SHP77 treated with DMSO at 0.1 percent for 48 hours (cell line): ENCODE measurements at regions not wholly inside any gene's neighbourhood (a gene's known extent, or its start where the extent isn't known, plus 50 kb on each side); places are given as distances from the start of the nearest gene placed in this dataset.
"Not testable (repeated sequence)": the region's sequence is repeated elsewhere in the genome, so short reads cannot be mapped to it uniquely, and the experiment has no call there.

Experiments
- DNase-seq: peaks from one replicate; lab custom pipeline; 2025; lab: John Stamatoyannopoulos, UW

DNA sequence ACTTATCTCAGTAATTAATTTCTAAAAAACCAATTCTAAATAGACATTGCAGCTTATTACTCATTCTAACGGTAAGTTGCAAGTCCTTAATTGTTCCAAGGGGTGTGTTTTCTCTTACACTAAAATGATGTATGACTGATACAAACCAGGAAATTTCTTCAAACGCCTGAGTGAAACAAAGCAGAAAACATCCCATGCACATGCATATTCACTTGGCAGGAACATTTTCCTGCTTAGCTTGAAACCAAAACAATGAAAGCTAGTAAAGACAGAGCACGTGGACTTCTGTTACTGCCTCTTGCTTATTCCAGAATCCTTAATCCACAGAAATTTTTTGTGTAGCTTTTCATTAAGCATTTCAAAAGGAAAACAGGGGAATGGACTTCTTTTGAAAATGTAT, 187.7 kb downstream of the MTERF1 start:
- DNase-seq = no peak

DNA sequence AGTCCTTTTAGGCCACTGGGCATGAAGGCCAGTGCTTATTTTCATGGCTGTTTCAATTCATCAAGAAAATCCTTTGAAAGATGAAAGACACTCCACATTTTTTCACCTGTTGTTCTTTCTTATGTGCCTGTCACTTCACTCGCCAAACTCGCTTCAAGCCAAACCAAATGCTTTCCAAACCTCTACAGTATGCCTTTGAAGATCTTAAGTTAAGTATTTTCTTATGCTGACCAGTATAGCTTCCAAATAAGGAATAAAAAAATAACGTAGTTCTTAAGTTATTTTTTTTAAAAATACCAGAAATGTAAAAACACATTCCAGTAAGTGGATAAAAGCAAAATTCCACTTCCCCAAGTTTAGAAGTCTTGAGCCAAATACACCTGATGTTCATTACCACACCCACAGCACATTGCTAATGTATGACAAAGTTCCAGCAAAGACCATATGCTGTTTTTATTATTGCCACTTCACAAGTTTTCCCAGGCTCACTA, 186.1 kb downstream of the MTERF1 start:
- DNase-seq = no peak

DNA sequence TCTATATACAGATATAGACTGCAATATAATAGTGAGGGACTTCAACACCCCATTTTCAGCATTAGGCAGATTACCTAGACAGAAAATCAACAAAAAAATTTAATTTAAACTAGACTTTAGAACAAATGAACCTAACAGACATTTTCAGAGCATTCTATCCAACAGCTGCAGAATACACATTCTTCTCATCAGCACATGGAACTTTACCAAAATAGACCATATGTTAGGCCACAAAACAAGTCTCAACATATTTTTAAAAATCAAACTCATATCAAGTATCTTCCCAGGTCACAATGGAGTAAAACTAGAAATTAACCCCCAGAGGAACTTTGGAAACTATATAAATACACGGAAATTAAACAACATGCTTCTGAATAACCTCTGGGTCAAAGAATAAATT, 169.6 kb downstream of the MTERF1 start:
- DNase-seq = no peak

DNA sequence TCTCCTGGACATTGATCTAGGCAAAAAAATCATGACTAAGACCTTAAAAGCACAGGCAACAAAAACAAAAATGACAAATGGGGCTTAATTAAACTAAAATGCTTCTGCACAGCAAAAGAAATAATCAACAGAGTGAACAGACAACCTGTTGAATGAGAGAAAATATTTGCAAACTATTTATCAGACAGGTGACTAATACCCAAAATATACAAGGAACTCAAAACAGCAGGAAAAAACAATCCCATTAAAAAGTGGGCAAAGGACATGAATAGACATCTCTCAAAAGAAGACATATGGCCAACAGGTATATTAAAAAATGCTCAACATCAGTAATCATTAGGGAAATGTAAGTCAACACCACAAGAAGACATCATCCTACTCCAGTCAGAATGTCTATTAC, 166.8 kb downstream of the MTERF1 start:
- DNase-seq = no peak

DNA sequence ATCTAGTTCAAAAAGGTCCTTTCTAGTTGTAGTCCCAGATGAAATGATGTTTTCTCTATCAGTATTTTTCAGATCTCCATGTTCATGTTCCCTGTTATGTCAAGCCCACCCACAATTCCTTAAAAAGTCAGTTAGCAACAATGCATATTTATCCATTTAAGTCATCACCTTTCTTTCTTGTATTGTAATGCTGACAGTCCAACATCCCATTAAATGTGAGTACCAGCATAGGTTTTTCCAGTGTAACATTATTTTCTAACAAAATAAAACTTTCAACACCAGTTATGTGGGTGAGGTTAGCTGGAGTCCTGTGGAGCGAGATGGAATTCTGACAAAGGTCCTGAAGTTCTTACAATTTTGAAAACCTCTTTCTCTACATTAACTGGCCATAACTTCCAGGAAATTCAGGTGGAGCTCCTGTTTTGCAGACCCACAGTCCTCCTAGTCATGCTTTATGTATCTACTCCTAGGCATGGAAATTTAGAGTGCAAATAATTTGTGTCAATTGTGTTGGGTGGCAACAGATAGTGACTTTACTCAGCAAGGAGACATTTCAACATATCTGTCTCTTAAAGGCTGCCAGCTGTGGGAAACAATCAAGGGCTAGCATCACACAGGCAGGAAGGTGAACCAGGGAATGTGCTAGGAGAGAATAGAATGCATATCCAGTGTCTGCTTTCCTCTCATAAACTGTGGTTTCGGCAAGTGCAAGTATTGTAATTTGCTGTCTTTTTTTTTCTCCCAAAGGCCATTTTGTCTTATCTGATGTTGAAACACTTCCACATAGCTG, 162.6 kb downstream of the MTERF1 start:
- DNase-seq = no peak

DNA sequence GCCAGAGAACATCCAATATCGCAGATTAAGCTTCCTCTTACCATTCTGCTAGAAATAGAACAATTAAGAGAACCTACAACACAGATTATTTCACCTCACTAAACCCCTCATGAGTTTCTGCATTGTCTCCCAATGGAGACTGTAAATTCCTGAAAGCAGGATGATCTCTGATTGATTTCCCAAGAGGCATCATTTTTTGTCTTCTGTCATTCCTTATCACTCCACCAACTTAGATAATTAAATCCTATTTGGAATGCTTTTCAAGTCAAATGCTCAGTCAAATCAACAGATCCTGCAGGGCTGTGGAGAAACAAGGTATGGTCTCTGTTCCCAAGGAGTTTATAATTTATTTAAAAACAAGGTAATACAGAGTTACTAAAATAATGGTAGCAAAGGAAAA, 161.5 kb downstream of the MTERF1 start:
- no peak for DNase-seq

DNA sequence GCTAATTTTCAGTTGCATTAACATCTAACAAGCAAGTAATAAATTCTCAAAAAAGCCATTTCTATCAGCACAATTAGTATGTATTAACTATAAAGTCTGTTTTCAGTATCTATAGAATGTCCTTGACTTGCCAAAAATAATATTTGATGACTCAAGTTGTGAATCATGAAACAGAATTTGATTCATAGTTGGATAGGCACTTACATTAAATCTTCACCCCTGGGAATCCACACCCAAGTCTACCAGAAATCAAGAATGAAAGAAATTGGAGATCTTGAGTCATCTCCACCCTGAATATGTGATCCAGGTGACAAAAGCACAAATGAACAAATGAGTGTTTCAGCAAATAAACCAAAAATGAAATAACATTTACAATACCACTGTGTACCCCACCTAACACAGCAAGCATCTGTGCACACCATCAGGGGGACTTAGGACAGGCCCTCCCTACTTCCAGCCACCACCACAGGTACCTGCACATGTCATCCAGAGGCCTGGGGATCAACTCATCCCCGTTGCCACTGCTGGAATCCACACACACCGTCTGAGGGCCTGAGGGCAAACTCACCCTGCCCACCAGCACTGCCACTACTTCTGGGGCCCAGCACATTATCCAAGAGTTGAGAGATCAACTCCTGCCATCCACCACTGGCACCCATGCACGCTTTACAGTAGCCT, 160.1 kb downstream of the MTERF1 start:
- no peak for DNase-seq

DNA sequence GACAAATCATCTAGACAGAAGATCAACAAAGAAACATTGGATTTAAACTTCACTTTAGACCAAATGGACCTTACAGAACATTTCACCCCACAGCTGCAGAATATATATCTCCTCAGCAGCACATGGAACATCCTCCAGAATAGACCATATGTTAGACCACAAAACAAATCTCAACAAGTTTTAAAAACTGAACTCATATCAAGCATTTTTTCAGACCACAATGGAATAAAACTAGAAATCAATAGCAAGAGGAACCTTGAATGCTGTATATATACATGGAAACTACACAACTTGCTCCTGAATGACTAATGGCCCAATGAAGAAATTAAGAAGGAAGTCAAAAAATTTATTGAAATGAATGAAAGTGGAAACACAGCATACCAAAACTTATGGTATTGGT, 157.7 kb downstream of the MTERF1 start:
- DNase-seq = no peak

DNA sequence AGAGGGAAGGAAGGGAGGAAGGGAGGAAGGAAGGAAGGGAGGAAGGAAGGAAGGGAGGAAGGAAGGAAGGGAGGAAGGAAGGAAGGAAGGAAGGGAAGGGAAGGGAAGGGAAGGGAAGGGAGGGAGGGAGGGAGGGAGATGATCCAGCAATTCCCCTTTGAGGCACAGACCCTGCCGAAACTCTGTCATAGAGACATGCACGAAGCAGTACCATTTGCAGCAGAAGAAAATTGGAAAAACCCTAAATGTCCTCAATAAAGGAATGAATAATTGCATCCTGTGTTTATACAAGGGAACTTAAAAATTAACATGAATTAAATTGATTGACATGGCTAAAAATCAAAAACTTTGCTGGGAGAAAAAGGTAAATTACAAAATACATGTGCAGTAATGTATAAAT, 151.5 kb downstream of the MTERF1 start:
- not testable (repeated sequence) for DNase-seq

DNA sequence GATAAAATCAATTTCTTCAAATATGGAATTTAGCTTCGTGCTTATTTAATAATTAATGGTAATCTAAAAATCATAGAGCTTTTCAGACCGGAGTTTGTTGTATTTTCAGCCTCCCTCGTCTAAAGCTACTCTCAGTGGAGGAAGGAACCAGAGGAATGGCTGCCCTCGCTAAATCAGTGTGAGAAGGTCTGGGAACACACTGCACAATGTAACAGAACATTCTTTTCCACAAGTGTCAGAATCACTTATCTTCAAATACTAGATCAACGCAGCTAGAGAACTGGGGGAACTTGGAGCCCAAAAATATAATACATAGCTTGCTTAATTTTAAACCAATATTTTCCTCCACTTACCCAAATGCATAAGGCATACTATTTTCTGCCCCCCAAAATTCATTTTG, 148.5 kb downstream of the MTERF1 start:
- DNase-seq = no peak

DNA sequence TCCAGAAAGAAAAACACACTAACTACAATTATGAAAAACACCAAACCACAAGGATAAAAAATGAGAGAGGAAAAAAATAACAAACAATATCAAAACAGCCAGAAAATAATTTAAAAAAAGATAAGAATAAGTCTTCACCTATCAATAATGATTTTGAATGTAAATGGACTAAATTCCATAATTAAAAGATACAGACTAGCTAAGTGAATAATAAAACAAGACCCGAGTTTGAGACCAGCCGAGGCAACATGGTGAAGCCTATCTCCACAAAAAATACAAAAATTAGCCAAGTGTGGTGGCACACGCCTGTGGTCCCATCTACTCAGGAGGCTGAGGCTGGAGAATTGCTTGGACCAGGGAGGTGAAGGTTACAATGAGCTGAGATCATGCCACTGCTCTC, 131.1 kb downstream of the MTERF1 start:
- DNase-seq = no peak

DNA sequence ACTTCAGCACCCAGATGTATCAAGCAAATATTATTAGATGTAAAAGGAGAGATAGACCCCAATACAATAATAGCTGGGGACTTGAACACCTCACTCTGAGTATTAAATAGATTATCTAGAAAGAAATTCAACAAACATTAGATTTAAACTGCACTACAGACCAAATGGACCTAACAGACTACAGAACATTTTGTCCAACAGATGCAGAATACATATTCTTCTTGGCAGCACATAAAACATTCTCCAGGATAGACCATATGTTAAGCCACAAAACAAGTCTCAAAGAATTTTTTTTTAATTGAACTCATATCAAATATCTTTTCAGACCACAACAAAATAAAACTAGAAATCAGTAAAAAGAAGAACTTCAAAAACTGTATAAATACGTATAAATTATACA, 130.4 kb downstream of the MTERF1 start:
- DNase-seq = no peak

DNA sequence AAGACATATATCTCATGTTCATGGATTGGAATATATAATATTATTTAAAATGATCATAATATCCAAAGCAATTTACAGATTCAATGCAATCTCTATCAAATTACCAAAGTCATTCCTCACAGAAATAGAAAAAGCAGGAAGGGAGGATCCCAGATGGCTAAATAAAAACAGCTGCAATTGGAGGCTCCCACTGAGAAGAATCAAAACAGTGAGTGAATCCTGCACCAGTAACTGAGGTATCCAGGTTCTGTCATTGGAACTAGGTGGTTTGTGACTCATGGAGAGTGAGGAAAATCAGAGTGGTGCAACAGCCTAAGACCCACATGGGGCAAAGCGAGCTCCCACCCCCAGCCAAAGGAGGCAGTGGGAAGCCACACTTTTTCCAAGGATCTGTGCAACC, 128.4 kb downstream of the MTERF1 start:
- DNase-seq = no peak

DNA sequence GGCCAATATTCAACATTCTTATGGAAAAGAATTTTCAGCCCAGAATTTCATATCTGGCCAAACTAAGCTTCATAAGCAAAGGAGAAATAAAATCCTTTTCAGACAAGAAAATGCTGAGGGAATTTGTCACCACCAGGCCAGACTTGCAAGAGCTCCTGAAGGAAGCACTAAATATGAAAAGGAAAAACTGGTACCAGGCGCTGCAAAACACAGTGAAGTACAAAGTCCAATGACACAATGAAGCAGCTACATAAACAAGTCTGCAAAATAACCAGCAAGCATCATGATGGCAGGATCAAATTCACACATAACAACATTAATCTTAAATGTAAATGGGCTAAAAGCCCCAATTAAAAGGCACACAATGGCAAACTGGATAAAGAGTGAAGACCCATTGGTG, 126.2 kb downstream of the MTERF1 start:
- DNase-seq = not testable (repeated sequence)

DNA sequence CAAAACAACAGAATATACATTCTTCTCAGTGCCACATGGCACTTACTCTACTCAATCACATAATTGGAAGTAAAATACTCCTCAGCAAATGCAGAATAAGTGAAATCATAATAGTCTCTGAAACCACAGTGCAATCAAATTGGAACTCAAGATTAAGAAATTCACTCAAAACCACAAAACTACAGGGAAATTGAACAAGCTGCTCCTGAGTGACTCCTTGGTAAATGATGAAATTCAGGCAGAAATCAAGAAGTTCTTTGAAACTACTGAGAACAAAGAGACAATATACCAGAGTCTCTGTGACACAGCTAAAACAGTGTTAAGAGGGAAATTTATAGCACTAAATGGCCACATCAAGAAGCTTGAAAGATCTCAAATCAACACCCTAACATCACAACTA, 125.4 kb downstream of the MTERF1 start:
- not testable (repeated sequence) for DNase-seq

DNA sequence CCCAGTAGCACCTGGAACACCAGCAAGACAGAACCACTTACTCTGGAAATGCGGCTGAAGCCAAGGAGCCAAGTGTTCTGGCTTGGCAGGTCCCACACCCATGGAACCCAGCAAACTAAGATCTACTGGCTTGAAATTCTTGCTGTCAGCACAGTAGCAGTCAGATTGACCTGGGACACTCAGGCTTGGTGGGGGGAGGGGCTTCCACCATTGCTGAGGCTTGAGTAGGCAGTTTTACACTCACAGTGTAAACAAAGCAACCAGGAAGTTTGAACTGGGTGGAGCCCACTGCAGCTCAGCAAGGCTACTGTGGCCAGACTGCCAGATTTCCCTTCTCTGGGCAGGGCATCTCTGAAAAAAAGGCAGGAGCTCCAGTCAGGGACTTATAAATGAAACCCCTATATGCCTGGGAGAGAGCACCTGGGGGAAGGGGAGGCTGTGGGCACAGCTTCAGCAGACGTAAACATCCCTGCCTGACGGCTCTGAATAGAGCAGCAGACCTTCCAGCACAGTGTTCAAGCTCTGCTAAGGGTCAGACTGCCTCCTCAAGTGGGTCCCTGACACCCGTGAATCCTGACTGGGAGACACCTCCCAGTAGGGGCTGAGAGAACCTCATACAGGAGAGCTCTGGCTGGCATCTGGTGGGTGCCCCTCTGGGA, 121.2 kb downstream of the MTERF1 start:
- DNase-seq = no peak

DNA sequence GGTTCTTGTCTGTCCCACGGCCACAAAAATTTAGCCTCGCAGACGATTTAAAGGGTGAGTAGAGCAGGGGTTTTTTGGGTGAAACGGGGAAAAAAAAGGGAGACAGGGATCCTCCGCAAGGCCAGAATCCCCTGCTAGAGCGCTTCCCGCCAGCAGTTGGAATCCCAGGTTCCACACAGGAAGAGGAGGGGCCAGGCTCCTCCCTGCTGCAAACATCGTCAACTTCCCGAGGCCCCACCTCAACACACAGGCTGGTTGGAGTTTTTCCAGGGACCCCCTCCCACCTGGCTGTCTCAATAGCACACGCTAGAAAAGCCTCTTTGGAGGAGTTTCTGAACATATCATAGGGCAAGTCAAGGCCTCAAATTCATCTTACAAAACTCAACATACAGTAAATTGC, 112.7 kb downstream of the MTERF1 start:
- no peak for DNase-seq

DNA sequence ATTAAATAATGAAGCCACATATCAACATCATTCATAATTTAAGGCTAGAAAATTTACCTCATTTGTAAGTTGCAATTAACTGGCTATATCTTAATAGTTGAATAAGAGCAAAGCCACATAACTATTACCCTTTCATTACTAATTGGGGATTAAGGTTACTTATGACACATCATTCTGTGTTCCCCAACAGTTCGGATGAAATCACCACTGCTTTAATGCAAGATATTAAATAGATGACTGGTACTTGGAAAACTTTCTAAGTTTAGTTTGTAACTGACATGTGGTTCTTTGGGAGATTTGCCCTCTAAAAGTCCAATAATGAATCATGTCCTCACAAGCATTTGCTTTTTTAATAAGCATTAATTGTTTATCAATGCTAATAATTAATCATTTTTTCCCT, 109.1 kb downstream of the MTERF1 start:
- DNase-seq = no peak

DNA sequence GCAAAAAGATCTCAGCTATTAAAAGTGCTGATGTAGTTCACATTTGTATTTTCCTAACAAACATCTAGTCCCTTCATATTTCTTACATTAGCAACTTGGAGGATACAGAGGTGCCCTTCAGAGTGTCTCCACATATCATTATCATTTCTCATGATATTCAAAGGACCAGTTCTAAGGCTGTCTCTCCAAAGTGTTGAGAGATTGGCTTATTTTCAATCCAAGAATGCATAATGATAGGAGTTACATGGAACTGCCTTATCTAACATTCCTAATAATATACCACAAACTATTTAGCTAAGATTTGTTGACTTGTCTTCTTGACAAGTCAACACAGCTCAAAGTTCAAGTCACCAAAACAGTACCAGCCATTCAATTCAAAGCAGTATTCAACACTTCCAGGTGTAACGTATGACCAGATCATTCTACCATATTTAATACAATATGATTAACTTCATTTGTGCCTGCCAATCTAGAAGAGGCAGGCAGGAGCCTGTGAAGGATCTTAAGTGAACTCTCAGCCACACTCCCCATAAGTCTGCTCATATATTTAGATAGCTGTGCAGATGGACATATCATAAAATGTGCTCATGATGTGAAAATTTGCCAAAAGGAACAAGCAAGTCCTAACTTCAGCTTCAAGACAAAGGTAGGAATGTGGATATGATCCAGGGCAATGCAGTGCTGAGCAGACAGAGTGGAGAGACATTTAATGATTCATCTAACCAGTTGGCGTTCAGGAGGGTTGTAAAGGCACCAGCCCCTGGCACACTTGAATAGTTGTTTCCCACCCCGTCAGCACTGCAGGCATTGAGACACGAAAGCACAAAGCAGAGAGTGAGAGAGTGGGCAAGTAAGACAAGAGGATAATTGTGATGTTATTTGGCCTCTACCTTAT, 108.3 kb downstream of the MTERF1 start:
- DNase-seq = no peak

DNA sequence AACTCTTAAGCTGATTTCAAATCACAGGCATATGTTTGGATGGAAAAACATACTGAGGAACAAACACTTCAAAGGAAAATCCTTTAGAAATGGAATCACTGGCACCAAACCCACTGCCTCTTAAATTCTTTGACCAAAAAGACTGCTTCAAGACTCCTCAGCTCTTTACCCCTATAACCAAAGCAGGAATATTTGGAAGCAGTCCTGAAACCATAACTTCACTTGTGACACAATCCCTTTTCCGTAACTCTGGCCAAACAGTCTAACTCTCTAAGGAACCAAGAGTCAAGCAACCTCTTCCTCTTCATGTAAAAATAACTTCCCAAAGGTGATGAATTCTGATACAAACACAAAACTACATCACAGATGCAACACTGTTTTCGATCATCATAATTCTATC, 104.3 kb downstream of the MTERF1 start:
- DNase-seq = no peak

DNA sequence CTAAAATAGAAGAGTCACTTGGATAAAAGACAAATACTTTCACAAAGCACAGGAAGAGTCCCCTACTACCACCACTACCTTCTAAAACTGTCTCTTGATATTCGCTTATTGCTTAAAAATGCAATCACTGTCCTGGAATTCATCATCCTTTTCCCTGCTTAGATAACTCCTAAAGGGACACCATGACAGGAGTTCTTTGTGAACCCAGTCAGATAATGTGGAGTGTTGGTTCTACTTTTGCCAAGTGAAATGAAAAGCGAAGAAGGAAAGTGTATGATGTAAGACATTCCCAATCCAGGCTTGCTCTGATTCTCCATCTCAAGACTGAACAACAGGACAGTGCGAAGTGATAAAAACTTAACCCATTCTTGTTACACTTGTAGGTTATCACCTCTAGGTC, 103.0 kb downstream of the MTERF1 start:
- no peak for DNase-seq

DNA sequence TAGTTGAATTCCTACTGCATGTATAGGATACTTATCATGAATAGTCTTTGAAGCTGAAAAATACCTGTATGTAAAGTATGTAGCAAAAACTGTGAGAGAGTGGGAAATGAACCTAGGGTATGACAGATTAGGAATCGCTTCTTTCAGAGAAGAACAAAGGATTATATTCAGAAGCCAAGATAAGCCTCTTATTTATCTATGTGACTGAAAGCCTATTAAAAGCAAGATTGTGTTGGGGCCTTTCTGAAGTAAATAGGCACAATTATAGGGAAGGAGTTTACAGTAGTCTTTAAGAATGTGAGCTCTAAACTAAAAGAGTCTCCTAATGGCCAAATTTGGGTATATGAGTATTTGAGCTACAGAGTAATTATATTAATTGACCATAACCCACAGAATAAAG, 102.1 kb downstream of the MTERF1 start:
- DNase-seq = no peak
